ENCODE measurements at regions not wholly inside any gene's neighbourhood (a gene's known extent, or its start where the extent isn't known, plus 50 kb on each side); places are given as distances from the start of the nearest gene placed in this dataset.

- TF ChIP-seq TAF1 (IDR thresholded peaks at IDR 0.05; ENCODE audit: low read depth): no peak
- TF ChIP-seq TCF12 (IDR thresholded peaks at IDR 0.05; ENCODE audit: low read depth): no peak
- TF ChIP-seq CREB1 (IDR thresholded peaks at IDR 0.05; ENCODE audit: low read depth): no peak
- TF ChIP-seq EP300 (IDR thresholded peaks at IDR 0.05; ENCODE audit: borderline replicate concordance): no peak
- no peak for TF ChIP-seq CEBPB (IDR thresholded peaks at IDR 0.05)
- TF ChIP-seq RAD21 (IDR thresholded peaks at IDR 0.05; ENCODE audit: low read depth): no peak
- TF ChIP-seq, protein P1, sequence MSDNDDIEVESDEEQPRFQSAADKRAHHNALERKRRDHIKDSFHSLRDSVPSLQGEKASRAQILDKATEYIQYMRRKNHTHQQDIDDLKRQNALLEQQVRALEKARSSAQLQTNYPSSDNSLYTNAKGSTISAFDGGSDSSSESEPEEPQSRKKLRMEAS (IDR thresholded peaks at IDR 0.05): no peak
- TF ChIP-seq REST (IDR thresholded peaks at IDR 0.05; ENCODE audit: low read depth): no peak
- TF ChIP-seq YY1 (IDR thresholded peaks at IDR 0.05; ENCODE audit: low read depth): no peak
- no peak for TF ChIP-seq EGR1 (IDR thresholded peaks at IDR 0.05)
- TF ChIP-seq ZBTB7A (IDR thresholded peaks at IDR 0.05; ENCODE audit: low read depth): no peak
- no peak for TF ChIP-seq FOXM1 (IDR thresholded peaks at IDR 0.05; ENCODE audit: borderline replicate concordance, low read depth)
- TF ChIP-seq NFIC (IDR thresholded peaks at IDR 0.05): no peak
These were observed 140.7 kb downstream of the BOD1 start for GRCh38 chr5:173475780-173476179.
